ENCODE measurements at regions not wholly inside any gene's neighbourhood (a gene's known extent, or its start where the extent isn't known, plus 50 kb on each side); places are given as distances from the start of the nearest gene placed in this dataset.
A peak's percentile ranks its signal among the peaks of the same experiment; 100 is the strongest.

DNA sequence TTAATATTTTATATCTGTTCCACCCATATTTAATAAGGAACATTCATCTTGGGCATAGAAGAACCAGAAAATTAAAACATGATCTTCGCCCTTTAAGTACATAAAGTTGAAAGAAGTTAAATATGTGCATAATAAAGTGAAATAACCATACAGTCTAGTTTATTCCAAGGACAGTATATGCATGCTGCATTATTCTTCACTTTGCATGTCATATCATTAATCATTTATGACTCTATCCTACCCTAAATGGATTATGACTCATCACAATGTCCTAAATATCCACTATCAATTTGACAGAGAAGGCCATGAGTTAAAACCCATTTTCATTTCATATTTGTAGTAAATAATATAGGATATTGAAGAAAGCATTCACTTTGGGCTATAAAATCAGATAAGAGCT lies 576.5 kb upstream of the GNPDA2 start:
- WGBS (ENCODE audit: extremely low coverage, insufficient coverage, low lambda C conversion rate), result no CpG with 5 or more reads among the region's 1 CpG
- no peak overlapping the region for H2BK15ac ChIP-seq (replicated peaks; ENCODE audit: low read depth)
- H3K56ac ChIP-seq (ENCODE audit: low read length), result no peak overlapping the region
- H4K5ac ChIP-seq (ENCODE audit: low read length), result no peak overlapping the region
- H4K8ac ChIP-seq (ENCODE audit: low read depth, low read length), result no peak overlapping the region
- no peak overlapping the region for H2BK5ac ChIP-seq (ENCODE audit: low read length)
- H3K18ac ChIP-seq (ENCODE audit: low read length), result no peak overlapping the region
- H3K4ac ChIP-seq (ENCODE audit: low read depth, low read length), result no peak overlapping the region
- no peak overlapping the region for H3K23ac ChIP-seq (ENCODE audit: low read length)
- H3K79me1 ChIP-seq (ENCODE audit: low read length), result no peaks in the 10 kb centered on the region
- no peak overlapping the region for H2AK5ac ChIP-seq (ENCODE audit: low read length)
- no peak for DNase-seq
- no peak overlapping the region for H3K4me2 ChIP-seq (ENCODE audit: low read length)
- no peaks in the 10 kb centered on the region for H3K36me3 ChIP-seq (ENCODE audit: control insufficient read depth, insufficient read depth, low read length)
- no peak overlapping the region for H3K9ac ChIP-seq (ENCODE audit: low read length)
- no peaks in the 10 kb centered on the region for H3K79me2 ChIP-seq (ENCODE audit: control insufficient read depth, insufficient read depth, low read length)
- no peaks in the 10 kb centered on the region for H3K4me1 ChIP-seq (ENCODE audit: control insufficient read depth, low read depth, low read length)
- H2BK120ac ChIP-seq (ENCODE audit: low read depth, low read length), result no peak overlapping the region
- no peak overlapping the region for H3K4me3 ChIP-seq (ENCODE audit: low read length)
- no peak overlapping the region for H3K27ac ChIP-seq (ENCODE audit: low read depth, low read length)
- H3K27me3 ChIP-seq (ENCODE audit: insufficient read depth, low read length, poor library complexity), result no peaks in the 10 kb centered on the region

DNA sequence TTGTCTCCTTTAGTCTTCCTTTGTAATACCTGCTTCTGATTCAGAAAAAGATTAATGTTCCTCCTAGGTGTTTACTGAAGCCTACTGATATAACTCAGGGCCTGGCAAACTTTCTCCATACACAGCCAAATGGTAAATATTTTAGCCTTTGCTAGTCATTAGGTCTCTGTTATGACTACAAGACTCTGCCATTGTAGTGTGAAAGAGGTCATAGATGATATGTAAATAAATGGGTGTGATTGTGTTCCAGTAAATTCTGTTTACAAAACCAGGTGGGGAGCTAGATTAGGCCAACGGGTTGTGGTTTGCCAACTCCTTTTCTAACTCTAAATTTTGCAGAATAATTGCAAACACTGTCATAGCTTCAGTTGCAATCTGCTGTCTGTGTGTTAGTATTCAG lies 568.1 kb upstream of the GNPDA2 start:
- Histone ChIP-seq H3K18ac (ENCODE audit: low read length) (no peak overlapping the region), H3K4ac (ENCODE audit: low read depth, low read length) (no peak overlapping the region), H3K36me3 (ENCODE audit: control insufficient read depth, insufficient read depth, low read length) (no peaks in the 10 kb centered on the region), H3K9ac (ENCODE audit: low read length) (no peak overlapping the region), H2BK15ac (replicated peaks; ENCODE audit: low read depth) (no peak overlapping the region), H3K27me3 (ENCODE audit: insufficient read depth, low read length, poor library complexity) (no peaks in the 10 kb centered on the region), H3K4me1 (ENCODE audit: control insufficient read depth, low read depth, low read length) (no peaks in the 10 kb centered on the region), H3K79me1 (ENCODE audit: low read length) (no peaks in the 10 kb centered on the region), H3K56ac (ENCODE audit: low read length) (no peak overlapping the region), H2BK120ac (ENCODE audit: low read depth, low read length) (no peak overlapping the region), H3K4me3 (ENCODE audit: low read length) (no peak overlapping the region), H3K23ac (ENCODE audit: low read length) (no peak overlapping the region), H3K79me2 (ENCODE audit: control insufficient read depth, insufficient read depth, low read length) (no peaks in the 10 kb centered on the region), H2BK5ac (ENCODE audit: low read length) (no peak overlapping the region), H2AK5ac (ENCODE audit: low read length) (no peak overlapping the region), H3K27ac (ENCODE audit: low read depth, low read length) (no peak overlapping the region), H3K4me2 (ENCODE audit: low read length) (no peak overlapping the region), H4K5ac (ENCODE audit: low read length) (no peak overlapping the region), H4K8ac (ENCODE audit: low read depth, low read length) (no peak overlapping the region)
- no CpG with 5 or more reads among the region's 1 CpG for WGBS (ENCODE audit: extremely low coverage, insufficient coverage, low lambda C conversion rate)
- DNase-seq, result peak; percentile 19

DNA sequence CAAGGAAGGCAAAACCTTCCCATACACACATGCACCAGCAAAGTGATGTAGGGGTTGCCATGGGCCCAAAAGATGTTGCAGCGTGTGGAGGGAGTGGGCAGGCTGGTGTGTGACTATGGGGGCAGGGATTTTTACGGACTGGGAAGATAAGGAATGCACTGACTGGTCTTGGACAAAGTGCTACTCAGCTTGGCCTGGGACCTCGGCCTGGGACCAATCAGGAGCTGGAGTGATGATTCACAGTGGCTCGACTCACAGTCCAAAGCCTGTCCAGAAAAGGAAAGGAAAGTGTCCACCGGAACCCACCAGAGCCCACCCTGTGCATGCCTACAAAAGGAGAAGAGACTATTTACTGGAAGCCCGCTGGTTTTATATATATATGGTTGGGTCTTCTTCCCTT lies 567.0 kb upstream of the GNPDA2 start:
- Histone ChIP-seq H3K23ac (ENCODE audit: low read length) (no peak overlapping the region), H2BK120ac (ENCODE audit: low read depth, low read length) (no peak overlapping the region), H4K8ac (ENCODE audit: low read depth, low read length) (no peak overlapping the region), H3K56ac (ENCODE audit: low read length) (no peak overlapping the region), H3K4me2 (ENCODE audit: low read length) (no peak overlapping the region), H4K5ac (ENCODE audit: low read length) (no peak overlapping the region), H2BK15ac (replicated peaks; ENCODE audit: low read depth) (no peak overlapping the region), H3K4me1 (ENCODE audit: control insufficient read depth, low read depth, low read length) (no peaks in the 10 kb centered on the region), H3K4me3 (ENCODE audit: low read length) (no peak overlapping the region), H3K27me3 (ENCODE audit: insufficient read depth, low read length, poor library complexity) (no peaks in the 10 kb centered on the region), H2AK5ac (ENCODE audit: low read length) (no peak overlapping the region), H3K79me1 (ENCODE audit: low read length) (no peaks in the 10 kb centered on the region), H3K9ac (ENCODE audit: low read length) (no peak overlapping the region), H3K79me2 (ENCODE audit: control insufficient read depth, insufficient read depth, low read length) (no peaks in the 10 kb centered on the region), H3K18ac (ENCODE audit: low read length) (no peak overlapping the region), H3K36me3 (ENCODE audit: control insufficient read depth, insufficient read depth, low read length) (no peaks in the 10 kb centered on the region), H3K27ac (ENCODE audit: low read depth, low read length) (no peak overlapping the region), H3K4ac (ENCODE audit: low read depth, low read length) (no peak overlapping the region), H2BK5ac (ENCODE audit: low read length) (no peak overlapping the region)
- no CpG with 5 or more reads among the region's 6 CpGs for WGBS (ENCODE audit: extremely low coverage, insufficient coverage, low lambda C conversion rate)
- no peak for DNase-seq

DNA sequence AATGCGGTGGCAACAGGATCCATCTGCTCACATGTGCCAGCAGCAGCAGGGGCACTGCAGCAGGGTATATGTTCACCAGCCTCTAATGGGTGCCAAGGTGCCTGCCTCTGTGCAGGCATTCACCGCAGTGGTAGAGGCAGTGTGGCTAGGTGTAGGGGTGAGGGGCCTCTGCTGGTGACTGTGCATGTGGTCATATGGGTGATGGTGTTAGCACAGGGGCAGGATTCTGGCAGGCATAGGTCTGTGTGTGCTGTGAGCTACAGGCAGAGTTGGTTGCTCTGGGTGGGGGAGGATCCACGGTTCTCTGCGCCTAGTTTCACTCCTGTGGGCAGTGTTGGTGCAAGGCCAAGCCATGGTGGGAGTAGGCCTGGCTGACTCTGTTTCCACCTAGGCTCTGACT lies 566.5 kb upstream of the GNPDA2 start:
- H3K79me2 ChIP-seq (ENCODE audit: control insufficient read depth, insufficient read depth, low read length), result no peaks in the 10 kb centered on the region

DNA sequence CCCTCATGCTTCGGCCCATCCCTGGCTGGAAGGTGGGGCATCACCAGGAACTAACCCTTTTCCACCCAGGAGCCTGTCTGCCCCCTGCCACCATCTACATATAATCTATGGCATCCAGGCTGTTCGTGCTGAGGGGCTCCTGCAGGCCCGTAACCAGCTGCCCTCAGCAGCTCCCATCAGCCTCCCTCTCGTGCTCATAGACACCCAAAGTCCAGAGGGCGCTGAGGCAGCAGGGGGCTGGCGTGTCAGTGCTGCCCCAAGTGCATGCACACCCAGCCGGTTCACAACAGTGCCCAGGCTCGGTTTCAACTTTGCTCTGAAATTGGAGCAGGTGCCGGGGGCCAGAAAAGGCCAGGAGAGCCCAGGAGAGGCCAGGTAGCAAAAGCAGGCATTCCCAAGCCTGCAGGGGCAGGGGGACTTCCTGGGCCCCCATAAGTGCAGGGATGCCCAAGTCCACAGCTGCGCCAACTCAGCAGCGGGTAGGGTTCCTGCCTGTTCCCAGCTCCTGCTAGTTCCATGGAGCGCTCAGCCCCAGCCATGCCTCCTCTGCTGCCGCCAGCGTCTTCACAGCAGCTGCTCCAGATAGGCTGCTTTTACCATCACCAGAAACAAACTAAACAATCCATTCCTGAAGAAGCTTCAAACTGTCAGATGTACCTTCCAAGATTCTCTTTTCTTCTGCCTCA lies 558.2 kb upstream of the GNPDA2 start:
- H3K79me1 ChIP-seq (ENCODE audit: low read length), result no peaks in the 10 kb centered on the region
- H3K18ac ChIP-seq (ENCODE audit: low read length), result no peak overlapping the region
- no peak overlapping the region for H2BK120ac ChIP-seq (ENCODE audit: low read depth, low read length)
- no peak overlapping the region for H3K4me3 ChIP-seq (ENCODE audit: low read length)
- H3K36me3 ChIP-seq (ENCODE audit: control insufficient read depth, insufficient read depth, low read length), result no peaks in the 10 kb centered on the region
- H3K56ac ChIP-seq (ENCODE audit: low read length), result no peak overlapping the region
- no peaks in the 10 kb centered on the region for H3K4me1 ChIP-seq (ENCODE audit: control insufficient read depth, low read depth, low read length)
- WGBS (ENCODE audit: extremely low coverage, insufficient coverage, low lambda C conversion rate), result no CpG with 5 or more reads among the region's 14 CpGs
- H2BK5ac ChIP-seq (ENCODE audit: low read length), result no peak overlapping the region
- no peak overlapping the region for H3K4me2 ChIP-seq (ENCODE audit: low read length)
- no peaks in the 10 kb centered on the region for H3K79me2 ChIP-seq (ENCODE audit: control insufficient read depth, insufficient read depth, low read length)
- H3K27me3 ChIP-seq (ENCODE audit: insufficient read depth, low read length, poor library complexity), result no peaks in the 10 kb centered on the region
- no peak overlapping the region for H4K8ac ChIP-seq (ENCODE audit: low read depth, low read length)
- no peak overlapping the region for H4K5ac ChIP-seq (ENCODE audit: low read length)
- H3K23ac ChIP-seq (ENCODE audit: low read length), result no peak overlapping the region
- H3K9ac ChIP-seq (ENCODE audit: low read length), result no peak overlapping the region
- no peak overlapping the region for H2BK15ac ChIP-seq (replicated peaks; ENCODE audit: low read depth)
- H3K27ac ChIP-seq (ENCODE audit: low read depth, low read length), result no peak overlapping the region
- DNase-seq, result no peak
- H2AK5ac ChIP-seq (ENCODE audit: low read length), result no peak overlapping the region
- no peak overlapping the region for H3K4ac ChIP-seq (ENCODE audit: low read depth, low read length)

More for the DNA sequence above, 566.5 kb upstream of the GNPDA2 start:
- no peaks in the 10 kb centered on the region for H3K4me1 ChIP-seq (ENCODE audit: control insufficient read depth, low read depth, low read length)
- no peak overlapping the region for H2AK5ac ChIP-seq (ENCODE audit: low read length)
- H2BK15ac ChIP-seq (replicated peaks; ENCODE audit: low read depth), result no peak overlapping the region
- H3K27me3 ChIP-seq (ENCODE audit: insufficient read depth, low read length, poor library complexity), result no peaks in the 10 kb centered on the region
- no peak overlapping the region for H3K27ac ChIP-seq (ENCODE audit: low read depth, low read length)
- H2BK120ac ChIP-seq (ENCODE audit: low read depth, low read length), result no peak overlapping the region
- H3K9ac ChIP-seq (ENCODE audit: low read length), result no peak overlapping the region
- no peak overlapping the region for H4K5ac ChIP-seq (ENCODE audit: low read length)
- H3K18ac ChIP-seq (ENCODE audit: low read length), result no peak overlapping the region
- H3K56ac ChIP-seq (ENCODE audit: low read length), result no peak overlapping the region
- H3K4me2 ChIP-seq (ENCODE audit: low read length), result no peak overlapping the region
- no peaks in the 10 kb centered on the region for H3K36me3 ChIP-seq (ENCODE audit: control insufficient read depth, insufficient read depth, low read length)
- no peak overlapping the region for H3K4me3 ChIP-seq (ENCODE audit: low read length)
- H3K4ac ChIP-seq (ENCODE audit: low read depth, low read length), result no peak overlapping the region
- WGBS (ENCODE audit: extremely low coverage, insufficient coverage, low lambda C conversion rate), result no CpG with 5 or more reads among the region's 4 CpGs
- DNase-seq, result no peak
- no peak overlapping the region for H4K8ac ChIP-seq (ENCODE audit: low read depth, low read length)
- H2BK5ac ChIP-seq (ENCODE audit: low read length), result no peak overlapping the region
- no peak overlapping the region for H3K23ac ChIP-seq (ENCODE audit: low read length)
- H3K79me1 ChIP-seq (ENCODE audit: low read length), result no peaks in the 10 kb centered on the region

DNA sequence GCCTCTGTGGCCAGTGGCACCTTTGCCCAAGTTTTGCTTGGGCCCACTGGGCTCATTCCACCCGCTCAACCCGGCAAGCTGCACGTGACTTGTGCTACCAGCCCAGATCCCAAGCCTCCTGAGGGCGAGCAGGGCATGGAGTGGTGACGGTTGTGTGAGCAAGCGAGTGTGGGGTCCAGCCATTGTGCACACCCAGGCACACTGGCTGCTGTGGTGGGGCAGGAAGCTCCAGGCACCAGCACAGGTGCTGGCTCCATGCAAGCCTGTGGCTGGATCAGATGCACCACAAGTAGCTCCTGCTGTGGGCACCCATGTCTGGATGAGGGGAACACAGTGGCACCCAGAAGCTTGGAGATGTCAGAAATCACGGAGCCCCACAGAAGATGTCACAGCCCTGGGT lies 557.0 kb upstream of the GNPDA2 start:
- no peak overlapping the region for H3K18ac ChIP-seq (ENCODE audit: low read length)
- H3K23ac ChIP-seq (ENCODE audit: low read length), result no peak overlapping the region
- H3K4me1 ChIP-seq (ENCODE audit: control insufficient read depth, low read depth, low read length), result no peaks in the 10 kb centered on the region
- H3K36me3 ChIP-seq (ENCODE audit: control insufficient read depth, insufficient read depth, low read length), result no peaks in the 10 kb centered on the region
- H2AK5ac ChIP-seq (ENCODE audit: low read length), result no peak overlapping the region
- H2BK5ac ChIP-seq (ENCODE audit: low read length), result no peak overlapping the region
- H4K8ac ChIP-seq (ENCODE audit: low read depth, low read length), result no peak overlapping the region
- no peak overlapping the region for H3K4ac ChIP-seq (ENCODE audit: low read depth, low read length)
- no peaks in the 10 kb centered on the region for H3K79me2 ChIP-seq (ENCODE audit: control insufficient read depth, insufficient read depth, low read length)
- no CpG with 5 or more reads among the region's 7 CpGs for WGBS (ENCODE audit: extremely low coverage, insufficient coverage, low lambda C conversion rate)
- H3K27me3 ChIP-seq (ENCODE audit: insufficient read depth, low read length, poor library complexity), result no peaks in the 10 kb centered on the region
- no peak overlapping the region for H4K5ac ChIP-seq (ENCODE audit: low read length)
- no peak overlapping the region for H3K4me3 ChIP-seq (ENCODE audit: low read length)
- no peak overlapping the region for H2BK15ac ChIP-seq (replicated peaks; ENCODE audit: low read depth)
- H3K79me1 ChIP-seq (ENCODE audit: low read length), result no peaks in the 10 kb centered on the region
- no peak overlapping the region for H3K27ac ChIP-seq (ENCODE audit: low read depth, low read length)
- no peak overlapping the region for H3K56ac ChIP-seq (ENCODE audit: low read length)
- H2BK120ac ChIP-seq (ENCODE audit: low read depth, low read length), result no peak overlapping the region
- no peak for DNase-seq
- no peak overlapping the region for H3K9ac ChIP-seq (ENCODE audit: low read length)
- H3K4me2 ChIP-seq (ENCODE audit: low read length), result no peak overlapping the region

Data from mesendoderm (in vitro differentiated cells).